Stimulated activated CD4-positive, alpha-beta T cell treated with anti-CD3 and anti-CD28 coated beads, TNF-alpha, amount 100 ng/mL, for 1 hour (primary cell): ENCODE measurements at regions not wholly inside any gene's neighbourhood (a gene's known extent, or its start where the extent isn't known, plus 50 kb on each side); places are given as distances from the start of the nearest gene placed in this dataset.

Source experiments
- DNase-seq, 3 donors: peaks; one replicate each; pipeline ENCODE4 v3.0.0-alpha.2; 2020; ENCODE audit warnings: low read depth in 3 of 3, low spot score in 1 of 3

- DNase-seq: no peak
Measured at GRCh38 chr3:152097120-152097519, 171.6 kb upstream of the MBNL1 start.

DNA sequence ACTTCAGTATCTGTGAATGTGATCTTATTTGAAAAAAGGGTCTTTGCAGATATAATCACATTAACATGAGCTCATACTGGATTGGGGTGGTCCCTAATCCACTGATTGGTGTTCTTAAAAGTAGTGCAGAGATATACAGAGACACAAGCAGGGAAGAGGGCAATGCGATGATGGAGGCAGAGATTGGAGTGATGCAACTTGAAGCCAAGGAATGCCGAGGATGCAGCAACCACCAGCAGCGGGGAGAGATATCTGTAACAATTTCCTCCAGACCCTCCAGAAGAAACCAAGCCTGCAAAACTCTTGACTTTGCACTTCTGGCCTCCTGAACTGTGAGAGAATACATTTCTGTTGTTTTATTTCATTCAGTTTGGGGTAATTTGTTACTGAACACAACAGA, 171.0 kb upstream of the MBNL1 start:
- DNase-seq: no peak

GRCh38 chr3:152100491-152101132, 168.1 kb upstream of the MBNL1 start:
- no peak for DNase-seq

DNA sequence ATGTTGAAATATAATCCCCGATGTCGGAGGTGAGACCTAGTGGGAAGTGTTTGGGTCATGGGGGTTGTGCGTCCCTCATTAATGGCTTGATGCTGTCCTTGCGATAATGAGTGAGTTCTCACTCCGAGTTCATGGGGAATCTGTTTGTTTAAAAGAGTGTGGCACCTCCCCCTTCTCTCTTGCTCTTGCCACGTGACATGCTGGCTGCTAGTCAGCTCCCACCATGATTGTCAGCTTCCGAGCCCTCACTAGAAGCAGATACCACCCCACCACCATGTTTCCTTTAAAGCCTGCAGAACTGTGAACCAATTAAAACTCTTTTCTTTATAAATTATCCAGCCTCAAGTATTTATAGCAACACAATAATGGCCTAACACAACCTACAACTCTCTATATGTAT, 166.3 kb upstream of the MBNL1 start:
- no peak for DNase-seq

DNA sequence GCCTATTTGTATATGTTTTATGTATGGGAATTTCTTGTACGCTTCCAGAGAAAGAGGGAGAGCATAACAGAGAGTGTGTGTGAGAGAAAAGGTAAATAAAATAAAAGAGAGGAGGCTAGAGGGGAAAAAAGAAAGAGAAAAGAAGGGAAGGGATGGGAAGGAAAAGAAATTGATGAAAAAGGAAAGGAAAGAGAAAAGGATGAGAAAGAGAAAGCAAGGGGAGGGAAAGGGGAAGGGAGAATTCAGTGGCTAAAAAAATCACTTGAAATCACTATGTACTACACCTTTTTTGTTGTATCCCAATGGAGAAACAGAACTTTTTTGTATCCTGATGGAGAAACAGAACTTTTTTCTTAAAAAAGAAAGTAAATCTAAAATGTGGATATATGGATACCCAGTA, 165.5 kb upstream of the MBNL1 start:
- DNase-seq: no peak

DNA sequence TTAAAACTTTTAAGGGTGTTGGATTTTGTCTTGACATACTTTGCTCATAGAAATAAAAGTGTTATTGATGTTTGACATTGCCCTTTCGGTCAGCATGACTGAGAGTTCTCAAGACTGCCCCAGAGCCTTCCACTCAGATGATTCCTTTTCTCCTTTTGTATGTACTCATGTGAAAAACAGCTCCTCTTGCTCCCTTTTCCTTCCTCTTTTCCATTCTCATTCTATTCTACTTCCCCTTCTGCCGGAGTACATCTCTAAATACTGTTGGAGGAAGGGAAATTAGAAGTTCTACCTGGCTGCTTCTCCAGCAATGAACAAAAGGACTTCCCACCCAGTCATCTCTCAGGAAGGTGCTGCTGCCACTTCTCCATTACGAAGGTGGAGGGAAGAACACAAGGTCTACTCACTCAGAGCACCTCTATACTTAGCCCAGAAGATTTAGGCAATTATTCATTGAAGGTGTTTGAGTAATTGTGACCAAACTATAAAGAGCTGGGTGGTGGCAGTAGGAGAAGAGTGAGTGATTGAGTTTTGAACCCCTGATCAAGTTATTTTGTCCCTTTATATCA, 163.8 kb upstream of the MBNL1 start:
- no peak for DNase-seq

DNA sequence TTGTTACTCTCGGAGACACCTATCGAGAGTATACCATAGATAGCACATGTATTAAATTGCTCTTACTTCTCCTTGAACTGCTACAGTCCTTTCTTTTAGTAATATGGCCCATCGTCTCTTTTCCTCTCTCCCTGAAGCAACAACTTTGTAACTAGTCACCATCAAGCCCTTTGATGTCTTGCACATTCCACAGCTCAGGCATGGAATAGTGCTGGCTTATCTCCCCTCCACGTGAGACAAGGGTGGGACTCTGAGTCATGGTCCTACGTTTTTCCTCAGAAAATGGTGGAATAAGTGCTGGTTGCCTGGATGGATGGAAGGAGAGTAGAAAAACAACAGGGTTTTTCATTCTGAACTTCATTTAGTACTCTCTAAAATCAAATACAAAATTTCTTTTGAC, 163.3 kb upstream of the MBNL1 start:
- DNase-seq: no peak

- no peak for DNase-seq
Measured at GRCh38 chr3:152109038-152109437, 159.7 kb upstream of the MBNL1 start.

DNA sequence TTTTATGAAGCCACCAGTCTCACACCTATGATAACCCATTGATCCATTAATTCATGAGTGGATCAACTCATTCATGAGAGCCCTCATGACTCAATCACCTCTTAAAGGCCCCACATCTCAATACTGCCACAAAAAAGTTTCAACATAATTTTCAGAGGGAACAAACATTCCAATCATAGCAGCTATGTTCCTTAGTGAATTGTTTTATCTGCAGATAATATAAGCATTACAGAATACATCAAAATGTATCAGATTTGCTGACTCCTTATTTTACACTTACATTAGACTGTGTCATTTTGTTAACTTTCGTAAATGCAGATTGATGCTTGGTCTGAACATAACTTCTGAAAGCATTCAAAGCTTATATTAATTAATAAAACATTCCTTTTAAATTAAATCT, 155.3 kb upstream of the MBNL1 start:
- no peak for DNase-seq

GRCh38 chr3:152113992-152114651, 154.6 kb upstream of the MBNL1 start:
- DNase-seq: no peak

DNA sequence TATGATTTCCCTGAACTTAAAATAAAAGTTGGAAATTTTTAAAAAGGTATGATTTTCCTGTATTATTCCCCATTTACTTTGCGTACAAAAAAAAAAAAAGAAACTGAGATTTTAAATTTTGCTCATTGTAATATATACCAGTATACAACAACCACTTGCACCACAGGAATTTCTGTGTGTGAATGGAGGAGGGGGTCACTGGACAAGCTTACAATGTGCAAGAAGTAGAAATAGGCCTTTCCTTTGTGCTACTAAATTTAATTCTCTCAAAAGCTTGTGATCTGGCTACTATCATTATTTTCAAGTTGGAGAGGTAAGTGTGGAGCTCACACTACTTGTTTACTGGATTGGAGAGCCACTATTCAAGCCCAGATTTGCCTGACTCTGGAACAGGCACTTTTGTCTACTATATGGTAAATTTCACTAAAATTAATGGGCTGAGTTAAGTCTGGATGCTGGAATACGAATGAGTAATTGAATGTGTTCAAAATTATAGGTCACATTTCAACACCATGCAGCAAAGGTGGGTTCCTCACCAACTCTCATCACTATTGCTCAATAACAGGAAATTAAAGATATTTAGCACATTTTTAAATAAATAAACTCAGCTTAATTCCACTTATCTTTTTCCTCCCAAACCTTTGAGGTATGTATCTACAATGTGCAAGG, 148.0 kb upstream of the MBNL1 start:
- DNase-seq: no peak

GRCh38 chr3:152121270-152121636, 147.5 kb upstream of the MBNL1 start:
- DNase-seq: no peak

GRCh38 chr3:152122851-152123250, 145.9 kb upstream of the MBNL1 start:
- DNase-seq: no peak

DNA sequence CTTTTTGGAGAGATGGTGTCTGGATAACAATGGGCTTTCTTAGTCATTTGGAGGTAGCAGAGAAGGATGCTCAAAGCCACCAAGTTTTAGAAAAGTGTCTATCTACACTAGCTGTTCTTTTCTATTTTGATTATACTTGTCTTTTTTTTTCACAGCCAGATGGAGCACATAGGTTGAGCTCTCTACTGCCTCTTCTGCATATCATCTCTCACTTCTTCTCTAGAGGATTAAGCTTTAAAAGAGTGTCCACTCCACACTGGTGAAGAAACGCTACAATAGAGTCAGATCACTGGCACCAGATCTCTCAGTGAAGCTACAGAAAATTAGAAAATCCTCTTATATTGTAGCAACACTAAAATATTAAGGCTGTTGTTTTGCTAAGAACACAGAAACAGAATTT, 145.3 kb upstream of the MBNL1 start:
- DNase-seq: no peak

GRCh38 chr3:152126260-152126659, 142.5 kb upstream of the MBNL1 start:
- DNase-seq: no peak

GRCh38 chr3:152127058-152127457, 141.7 kb upstream of the MBNL1 start:
- DNase-seq: no peak

- DNase-seq: no peak
Measured at GRCh38 chr3:152128356-152128755, 140.4 kb upstream of the MBNL1 start.

DNA sequence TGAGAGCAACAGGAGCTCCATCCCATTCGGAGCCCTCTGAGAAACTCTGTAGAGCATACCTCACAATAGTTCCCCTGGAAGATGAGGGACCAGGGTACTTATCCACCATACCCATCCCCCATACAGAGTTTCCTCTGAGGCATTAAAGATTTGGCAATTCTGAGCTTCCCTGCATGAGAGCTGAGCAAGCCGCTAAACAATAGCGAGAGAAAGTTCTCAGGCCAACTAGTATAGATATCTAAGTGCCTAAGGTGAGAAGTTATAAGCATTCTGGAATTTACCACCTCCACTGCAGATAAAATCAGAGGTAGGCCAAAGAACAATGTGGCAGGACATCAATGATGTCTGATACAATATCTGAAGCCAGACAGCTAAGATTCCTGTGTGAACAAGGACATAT, 129.1 kb upstream of the MBNL1 start:
- DNase-seq: no peak

DNA sequence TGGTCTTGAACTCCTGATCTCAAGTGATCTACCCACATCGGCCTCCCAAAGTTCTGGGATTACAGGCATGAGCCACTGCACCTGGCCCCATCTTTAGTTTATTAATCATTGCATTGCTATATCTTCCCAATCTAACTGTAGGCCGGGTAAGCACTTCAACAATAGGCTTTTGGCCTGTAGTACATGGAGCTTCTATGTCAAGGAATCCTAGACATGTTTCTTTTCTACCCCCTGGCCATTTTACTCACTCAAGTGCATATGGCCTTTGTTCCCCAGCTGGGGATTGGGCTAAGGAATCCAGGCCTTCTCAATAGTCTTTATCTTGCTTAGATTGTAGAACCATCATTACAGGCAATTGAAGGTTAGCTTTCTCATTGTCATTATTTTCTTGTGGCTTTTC, 122.3 kb upstream of the MBNL1 start:
- DNase-seq: no peak

DNA sequence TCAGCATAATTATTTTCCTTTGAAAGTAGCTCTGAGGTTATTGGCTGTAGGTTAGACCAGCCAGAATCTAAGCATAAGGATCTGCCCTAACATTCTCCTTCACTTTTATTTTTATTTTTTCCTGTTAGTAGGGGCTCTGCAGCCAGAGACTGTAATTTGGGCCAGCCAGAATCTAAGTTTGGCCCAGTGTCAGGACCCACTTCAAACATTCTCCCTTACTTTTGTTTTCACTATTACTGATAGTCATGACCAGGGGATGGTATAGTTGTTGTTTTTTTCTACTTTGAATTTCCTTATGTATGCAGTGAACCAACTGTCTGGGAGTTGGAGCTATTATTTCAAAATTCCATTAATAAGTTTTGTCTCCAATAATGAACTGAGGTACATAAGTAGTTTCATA, 121.0 kb upstream of the MBNL1 start:
- DNase-seq: no peak

DNA sequence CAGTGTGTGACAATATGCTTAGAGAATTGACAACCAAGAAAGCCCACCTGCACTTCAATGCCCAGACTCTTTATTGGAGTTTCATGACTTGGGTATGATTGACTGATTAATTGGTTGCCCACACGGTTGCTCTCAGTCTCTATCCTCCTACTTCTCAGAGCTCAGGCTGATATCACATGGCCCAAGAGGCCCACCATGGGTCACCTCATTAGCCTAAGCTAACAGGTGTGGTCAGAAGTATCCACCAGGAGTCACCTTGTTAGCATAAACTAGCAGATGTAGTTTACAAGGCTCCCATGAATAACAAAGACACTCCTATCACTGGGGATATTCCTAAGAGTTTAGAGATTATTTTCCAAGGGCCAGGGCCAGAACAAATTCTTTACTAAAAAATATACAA, 120.2 kb upstream of the MBNL1 start:
- no peak for DNase-seq

DNA sequence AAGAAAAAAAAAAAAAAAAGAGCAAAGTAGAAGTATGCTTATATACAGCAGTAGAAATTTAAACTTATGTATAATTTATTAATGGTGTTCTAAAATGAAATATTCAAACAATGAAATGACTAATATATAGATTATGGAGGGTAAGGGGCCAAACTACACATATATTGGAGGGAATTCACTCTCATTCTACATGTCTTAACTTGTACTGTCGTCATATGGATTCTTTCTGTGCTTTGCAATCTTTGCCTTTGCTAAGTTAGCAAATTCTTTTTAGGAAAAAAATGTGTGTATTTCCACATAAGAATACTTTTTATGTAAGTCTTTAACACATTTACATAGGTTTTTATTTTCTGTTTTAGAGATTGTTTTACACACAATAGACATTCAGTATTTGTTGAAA, 118.9 kb upstream of the MBNL1 start:
- DNase-seq: no peak
